ENCODE measurements at regions not wholly inside any gene's neighbourhood (a gene's known extent, or its start where the extent isn't known, plus 50 kb on each side); places are given as distances from the start of the nearest gene placed in this dataset.
"Not testable (repeated sequence)": the region's sequence is repeated elsewhere in the genome, so short reads cannot be mapped to it uniquely, and the experiment has no call there.

- no peak for DNase-seq (ENCODE audit: low spot score)
These were observed 241.6 kb downstream of the CDK5RAP2 start for GRCh38 chr9:120338340-120338739.

GRCh38 chr9:120337131-120337530 lies 242.8 kb downstream of the CDK5RAP2 start:
- no peak for DNase-seq (ENCODE audit: low spot score)

GRCh38 chr9:120336753-120337090 lies 243.2 kb downstream of the CDK5RAP2 start:
- no peak for DNase-seq (ENCODE audit: low spot score)

GRCh38 chr9:120336021-120336752 lies 243.8 kb downstream of the CDK5RAP2 start:
- no peak for DNase-seq (ENCODE audit: low spot score)

GRCh38 chr9:120331913-120332312 lies 248.1 kb downstream of the CDK5RAP2 start:
- DNase-seq (ENCODE audit: low spot score): no peak

- no peak for DNase-seq (ENCODE audit: low spot score)
These were observed 249.9 kb downstream of the CDK5RAP2 start for GRCh38 chr9:120330031-120330430.

GRCh38 chr9:120327322-120327721 lies 252.6 kb downstream of the CDK5RAP2 start:
- DNase-seq (ENCODE audit: low spot score): no peak

GRCh38 chr9:120326049-120326693 lies 253.8 kb downstream of the CDK5RAP2 start:
- no peak for DNase-seq (ENCODE audit: low spot score)

GRCh38 chr9:120324996-120325642 lies 254.8 kb downstream of the CDK5RAP2 start:
- no peak for DNase-seq (ENCODE audit: low spot score)

- DNase-seq (ENCODE audit: low spot score): no peak
These were observed 255.5 kb downstream of the CDK5RAP2 start for GRCh38 chr9:120324461-120324860.

GRCh38 chr9:120323125-120323524 lies 256.8 kb downstream of the CDK5RAP2 start:
- DNase-seq (ENCODE audit: low spot score): no peak

GRCh38 chr9:120319452-120319851 lies 260.5 kb downstream of the CDK5RAP2 start:
- no peak for DNase-seq (ENCODE audit: low spot score)

- no peak for DNase-seq (ENCODE audit: low spot score)
These were observed 264.8 kb downstream of the CDK5RAP2 start for GRCh38 chr9:120315154-120315553.

- DNase-seq (ENCODE audit: low spot score): no peak
These were observed 267.9 kb downstream of the CDK5RAP2 start for GRCh38 chr9:120312031-120312430.

- DNase-seq (ENCODE audit: low spot score): no peak
These were observed 269.9 kb downstream of the CDK5RAP2 start for GRCh38 chr9:120310035-120310434.

GRCh38 chr9:120308495-120308894 lies 271.5 kb downstream of the CDK5RAP2 start:
- DNase-seq (ENCODE audit: low spot score): peak; percentile 9

GRCh38 chr9:120307599-120307998 lies 272.4 kb downstream of the CDK5RAP2 start:
- DNase-seq (ENCODE audit: low spot score): no peak

- no peak for DNase-seq (ENCODE audit: low spot score)
These were observed 273.4 kb downstream of the CDK5RAP2 start for GRCh38 chr9:120306561-120306960.

- no peak for DNase-seq (ENCODE audit: low spot score)
These were observed 273.9 kb downstream of the CDK5RAP2 start for GRCh38 chr9:120306088-120306487.

- DNase-seq (ENCODE audit: low spot score): not testable (repeated sequence)
These were observed 275.1 kb downstream of the CDK5RAP2 start for GRCh38 chr9:120304896-120305295.

- DNase-seq (ENCODE audit: low spot score): no peak
These were observed 276.4 kb downstream of the CDK5RAP2 start for GRCh38 chr9:120303519-120303918.

GRCh38 chr9:120299785-120300184 lies 280.2 kb downstream of the CDK5RAP2 start:
- DNase-seq (ENCODE audit: low spot score): no peak

GRCh38 chr9:120294003-120294402 lies 286.0 kb downstream of the CDK5RAP2 start:
- DNase-seq (ENCODE audit: low spot score): no peak

Data from SW480 (cell line).